Immature natural killer cell (primary cell): ENCODE measurements at regions not wholly inside any gene's neighbourhood (a gene's known extent, or its start where the extent isn't known, plus 50 kb on each side); places are given as distances from the start of the nearest gene placed in this dataset.
"Not testable (repeated sequence)": the region's sequence is repeated elsewhere in the genome, so short reads cannot be mapped to it uniquely, and the experiment has no call there.

Experiments
- DNase-seq, 3 donors: peaks; one replicate each; pipeline ENCODE4 v3.0.0; 2022; ENCODE audit warnings: mixed read lengths in 1 of 3
- H3K27ac Mint-ChIP-seq, 6 donors: one replicate each; pipeline ENCODE4 v1.8.0; 2020; ENCODE audit warnings: mixed read lengths in 6 of 6, mild to moderate bottlenecking in 5 of 6, inconsistent platforms in 4 of 6, moderate library complexity in 3 of 6
- H3K27me3 Mint-ChIP-seq, 3 donors: one replicate each; pipeline ENCODE4 v1.8.0; 2020 to 2021; ENCODE audit warnings: low read depth in 3 of 3, mild to moderate bottlenecking in 3 of 3, mixed read lengths in 3 of 3, moderate library complexity in 3 of 3, inconsistent platforms in 1 of 3
- H3K36me3 Mint-ChIP-seq, 3 donors: one replicate each; pipeline ENCODE4 v1.8.0; 2020; ENCODE audit warnings: mixed read lengths in 3 of 3, inconsistent platforms in 2 of 3, mild to moderate bottlenecking in 2 of 3
- H3K4me1 Mint-ChIP-seq, 2 donors: one replicate each; pipeline ENCODE4 v1.8.0; 2020; ENCODE audit warnings: inconsistent platforms in 2 of 2, mild to moderate bottlenecking in 2 of 2, mixed read lengths in 2 of 2, moderate library complexity in 1 of 2
- H3K4me3 Mint-ChIP-seq, 5 donors: one replicate each; pipeline ENCODE4 v1.8.0; 2020; ENCODE audit warnings: mild to moderate bottlenecking in 5 of 5, mixed read lengths in 5 of 5, inconsistent platforms in 3 of 5, moderate library complexity in 3 of 5
- H3K9me3 Mint-ChIP-seq, 6 donors: one replicate each; pipeline ENCODE4 v1.8.0; 2020; ENCODE audit warnings: mild to moderate bottlenecking in 6 of 6, mixed read lengths in 6 of 6, inconsistent platforms in 4 of 6, moderate library complexity in 3 of 6

GRCh38 chr19:23984911-23985310 is 70.2 kb downstream of the ZNF726 start:
- not testable (repeated sequence) for H3K4me1 Mint-ChIP-seq, DNase-seq, H3K9me3 Mint-ChIP-seq, H3K27ac Mint-ChIP-seq, H3K27me3 Mint-ChIP-seq, H3K36me3 Mint-ChIP-seq, H3K4me3 Mint-ChIP-seq

- Mint-ChIP-seq H3K9me3 (peaks cover 0 to 2% (median 0%) of the 10 kb centered on the region in 6 donors), H3K4me3 (no peak overlapping the region), H3K27me3 (peaks cover 0 to 2% (median 1%) of the 10 kb centered on the region in 3 donors), H3K4me1 (peaks cover 0 to 4% of the 10 kb centered on the region in 2 donors), H3K36me3 (no peaks in the 10 kb centered on the region), H3K27ac (no peak overlapping the region)
- DNase-seq = no peak
Measured at GRCh38 chr19:23986623-23987022, 71.9 kb downstream of the ZNF726 start.

GRCh38 chr19:23991170-23991569 is 76.5 kb downstream of the ZNF726 start:
- H3K4me3 Mint-ChIP-seq = no peak overlapping the region
- no peak for DNase-seq

GRCh38 chr19:23992348-23992747 is 77.7 kb downstream of the ZNF726 start:
- Mint-ChIP-seq H3K4me3 (peak overlapping the region in 3 of 5 donors; percentile 11 to 56 (median 37)), H3K9me3 (peaks cover 4 to 18% (median 6%) of the 10 kb centered on the region in 6 donors), H3K4me1 (peaks cover 4 to 16% of the 10 kb centered on the region in 2 donors), H3K27ac (no peak overlapping the region), H3K36me3 (no peaks in the 10 kb centered on the region), H3K27me3 (peaks cover 0 to 2% (median 2%) of the 10 kb centered on the region in 3 donors)
- DNase-seq = peak; percentile 18 to 31 (median 23)

More at GRCh38 chr19:23991170-23991569, 76.5 kb downstream of the ZNF726 start:
- Mint-ChIP-seq H3K4me1 (peaks cover 4 to 16% of the 10 kb centered on the region in 2 donors), H3K27ac (no peak overlapping the region), H3K36me3 (no peaks in the 10 kb centered on the region), H3K27me3 (peaks cover 0 to 3% (median 2%) of the 10 kb centered on the region in 3 donors), H3K9me3 (peaks cover 3 to 7% (median 6%) of the 10 kb centered on the region in 6 donors)

- Mint-ChIP-seq H3K4me1 (peaks cover 4 to 16% of the 10 kb centered on the region in 2 donors), H3K9me3 (peaks cover 4 to 18% (median 6%) of the 10 kb centered on the region in 6 donors), H3K27ac (no peak overlapping the region), H3K36me3 (no peaks in the 10 kb centered on the region), H3K4me3 (no peak overlapping the region), H3K27me3 (peaks cover 0 to 2% (median 0%) of the 10 kb centered on the region in 3 donors)
- DNase-seq = no peak
Measured at GRCh38 chr19:23993440-23993839, 78.8 kb downstream of the ZNF726 start.

GRCh38 chr19:23996549-23996948 is 81.9 kb downstream of the ZNF726 start:
- peaks cover 4 to 13% of the 10 kb centered on the region in 2 donors for H3K4me1 Mint-ChIP-seq
- peaks cover 0 to 2% (median 1%) of the 10 kb centered on the region in 3 donors for H3K27me3 Mint-ChIP-seq
- no peak for DNase-seq
- H3K9me3 Mint-ChIP-seq = peaks cover 7 to 27% (median 11%) of the 10 kb centered on the region in 6 donors
- no peak overlapping the region for H3K27ac Mint-ChIP-seq
- H3K36me3 Mint-ChIP-seq = peaks cover 0 to 5% (median 0%) of the 10 kb centered on the region in 3 donors
- no peak overlapping the region for H3K4me3 Mint-ChIP-seq

- no peak for DNase-seq
- Mint-ChIP-seq H3K4me1 (no peaks in the 10 kb centered on the region), H3K4me3 (no peak overlapping the region), H3K27me3 (peaks cover 0 to 2% (median 1%) of the 10 kb centered on the region in 3 donors), H3K36me3 (peaks cover 0 to 5% (median 0%) of the 10 kb centered on the region in 3 donors), H3K9me3 (peaks cover 7 to 29% (median 12%) of the 10 kb centered on the region in 6 donors), H3K27ac (no peak overlapping the region)
Measured at GRCh38 chr19:23998568-23998967, 83.9 kb downstream of the ZNF726 start.

- H3K27ac Mint-ChIP-seq = no peak overlapping the region
- DNase-seq = no peak
- peaks cover 4 to 25% (median 10%) of the 10 kb centered on the region in 6 donors for H3K9me3 Mint-ChIP-seq
- H3K4me1 Mint-ChIP-seq = no peaks in the 10 kb centered on the region
- peaks cover 0 to 1% (median 0%) of the 10 kb centered on the region in 3 donors for H3K27me3 Mint-ChIP-seq
- no peak overlapping the region for H3K4me3 Mint-ChIP-seq
- peaks cover 0 to 5% (median 0%) of the 10 kb centered on the region in 3 donors for H3K36me3 Mint-ChIP-seq
Measured at GRCh38 chr19:23999821-24000610, 85.3 kb downstream of the ZNF726 start.

GRCh38 chr19:24000656-24001055 is 86.0 kb downstream of the ZNF726 start:
- Mint-ChIP-seq H3K36me3 (peaks cover 0 to 5% (median 0%) of the 10 kb centered on the region in 3 donors), H3K27ac (no peak overlapping the region), H3K27me3 (peaks cover 0 to 1% (median 0%) of the 10 kb centered on the region in 3 donors), H3K9me3 (peaks cover 2 to 24% (median 9%) of the 10 kb centered on the region in 6 donors), H3K4me3 (no peak overlapping the region), H3K4me1 (no peaks in the 10 kb centered on the region)
- DNase-seq = no peak

- Mint-ChIP-seq H3K4me1 (no peaks in the 10 kb centered on the region), H3K4me3 (no peak overlapping the region)
Measured at GRCh38 chr19:24002256-24002945, 84.6 kb upstream of the ZNF254 start.

GRCh38 chr19:24003537-24003936 is 83.5 kb upstream of the ZNF254 start:
- no peak for DNase-seq
- Mint-ChIP-seq H3K36me3 (peaks cover 0 to 5% (median 0%) of the 10 kb centered on the region in 3 donors), H3K4me3 (no peak overlapping the region)

More at GRCh38 chr19:24002256-24002945, 84.6 kb upstream of the ZNF254 start:
- H3K36me3 Mint-ChIP-seq = peaks cover 0 to 5% (median 0%) of the 10 kb centered on the region in 3 donors
- H3K9me3 Mint-ChIP-seq = peaks cover 2 to 16% (median 6%) of the 10 kb centered on the region in 6 donors
- peaks cover 0 to 1% (median 0%) of the 10 kb centered on the region in 3 donors for H3K27me3 Mint-ChIP-seq
- no peak for DNase-seq
- H3K27ac Mint-ChIP-seq = no peak overlapping the region

GRCh38 chr19:24004166-24004565 is 82.8 kb upstream of the ZNF254 start:
- Mint-ChIP-seq H3K27ac (no peak overlapping the region), H3K4me3 (no peak overlapping the region), H3K36me3 (peaks cover 0 to under 1% (median 0%) of the 10 kb centered on the region in 3 donors), H3K4me1 (no peaks in the 10 kb centered on the region), H3K27me3 (peaks cover 0 to 1% (median 0%) of the 10 kb centered on the region in 3 donors), H3K9me3 (peaks cover 2 to 8% (median 4%) of the 10 kb centered on the region in 6 donors)
- DNase-seq = no peak

More at GRCh38 chr19:24003537-24003936, 83.5 kb upstream of the ZNF254 start:
- peaks cover 2 to 11% (median 6%) of the 10 kb centered on the region in 6 donors for H3K9me3 Mint-ChIP-seq
- H3K27me3 Mint-ChIP-seq = peaks cover 0 to 1% (median 0%) of the 10 kb centered on the region in 3 donors
- H3K27ac Mint-ChIP-seq = no peak overlapping the region
- H3K4me1 Mint-ChIP-seq = no peaks in the 10 kb centered on the region

GRCh38 chr19:24029941-24030636 is 56.9 kb upstream of the ZNF254 start:
- Mint-ChIP-seq H3K4me3 (no peak overlapping the region), H3K4me1 (peaks cover 20 to 28% of the 10 kb centered on the region in 2 donors), H3K27me3 (peaks cover 0 to 2% (median 1%) of the 10 kb centered on the region in 3 donors), H3K27ac (no peak overlapping the region), H3K36me3 (no peaks in the 10 kb centered on the region), H3K9me3 (no peaks in the 10 kb centered on the region)
- no peak for DNase-seq
